ENCODE measurements at regions not wholly inside any gene's neighbourhood (a gene's known extent, or its start where the extent isn't known, plus 50 kb on each side); places are given as distances from the start of the nearest gene placed in this dataset.

GRCh38 chr2:17052001-17052400 lies 386.4 kb upstream of the CYRIA start:
- H2AFZ ChIP-seq (ENCODE audit: control insufficient read depth, low read depth, low read length): no peak overlapping the region
- ChIA-PET POLR2A (no interaction called here), CTCF (no interaction called here), RAD21 (ENCODE audit: unreplicated experiment) (no interaction called here), SMC1A (ENCODE audit: uncharacterized antibody, unreplicated experiment) (interaction anchor here (1.4 kb wide), 1 partner anchor 8 kb away, joined by 3 read pairs; no protein-coding TSS in a partner anchor)
- no peak overlapping the region for H3K4me2 ChIP-seq (ENCODE audit: control insufficient read depth, insufficient read depth)
- no peaks in the 10 kb centered on the region for H3K9me3 ChIP-seq (replicated peaks; ENCODE audit: control insufficient read depth, insufficient read depth, low read length)
- no peak overlapping the region for H3K9ac ChIP-seq (ENCODE audit: control insufficient read depth, insufficient read depth, low read length)
- no peak overlapping the region for H3K27ac ChIP-seq (ENCODE audit: control insufficient read depth, insufficient read depth)
- no peak overlapping the region for H3K4me3 ChIP-seq
- no peaks in the 10 kb centered on the region; a peak in 1 of 4 replicates for H3K27me3 ChIP-seq (replicated peaks in 1 of 2; ENCODE audit: control insufficient read depth in 2 of 2, insufficient read depth in 2 of 2, low read length in 1 of 2)
- no TSS peak for BruUV-seq (replicated peaks)
- in situ Hi-C loops (cut with MboI): no loop called here
- no peaks in the 10 kb centered on the region for H3K36me3 ChIP-seq (ENCODE audit: control insufficient read depth in 2 of 2, insufficient read depth in 2 of 2, low read length in 1 of 2)
- 85% methylated on average over 5 of the region's 5 CpGs for WGBS (ENCODE audit: insufficient coverage, insufficient replicate concordance, low lambda C conversion rate, missing lambda C conversion rate)
- no peak for FAIRE-seq
- no peaks in the 10 kb centered on the region for H3K79me2 ChIP-seq (ENCODE audit: control insufficient read depth, insufficient read depth, low read length)
- intact Hi-C loops (cut with micrococcal nuclease; ENCODE audit: unreplicated experiment): no loop called here
- no peaks in the 10 kb centered on the region for H3K4me1 ChIP-seq (ENCODE audit: control insufficient read depth, insufficient read depth, low read length)
- H4K20me1 ChIP-seq (ENCODE audit: control insufficient read depth, insufficient read depth): no peaks in the 10 kb centered on the region
- ATAC-seq: no peak
- no peak for DNase-seq (ENCODE audit: low read depth, low spot score)
- no peak for TF ChIP-seq RAD51 (IDR thresholded peaks at IDR 0.05)
- TF ChIP-seq CBFB (IDR thresholded peaks at IDR 0.05; ENCODE audit: low read depth): no peak
- no peak for TF ChIP-seq PRDM15 (CRISPR knock-in tag; IDR thresholded peaks at IDR 0.05)
- no peak for TF ChIP-seq EGR1 (IDR thresholded peaks at IDR 0.05; ENCODE audit: borderline replicate concordance in 1 of 2, low read depth in 2 of 2, low read length in 2 of 2)
- TF ChIP-seq HDAC2 (IDR thresholded peaks at IDR 0.05): no peak
- TF ChIP-seq CBX5 (IDR thresholded peaks at IDR 0.05; ENCODE audit: low read depth): no peak
- no peak for TF ChIP-seq PKNOX1 (IDR thresholded peaks at IDR 0.05)
- no peak for TF ChIP-seq E2F8 (IDR thresholded peaks at IDR 0.05; ENCODE audit: low read depth, partially characterized antibody)
- TF ChIP-seq E4F1 (IDR thresholded peaks at IDR 0.05; ENCODE audit: borderline replicate concordance, partially characterized antibody): no peak
- TF ChIP-seq POLR2AphosphoS2 (IDR thresholded peaks at IDR 0.05; ENCODE audit: low read depth, low read length): no peak
- no peak for TF ChIP-seq NRF1 (conservative IDR thresholded peaks at IDR 0.05; ENCODE audit: low read depth, low read length)
- TF ChIP-seq SIX5 (IDR thresholded peaks at IDR 0.05; ENCODE audit: low read depth, low read length, severe bottlenecking): no peak
- TF ChIP-seq NR2C2 (IDR thresholded peaks at IDR 0.05; ENCODE audit: borderline replicate concordance, control insufficient read depth, insufficient read length, low read depth): no peak
- no peak for TF ChIP-seq FOS (IDR thresholded peaks at IDR 0.05; ENCODE audit: borderline replicate concordance, extremely low read depth, insufficient read length)
- no peak for TF ChIP-seq SMARCA5 (IDR thresholded peaks at IDR 0.05)
